Endothelial cell of umbilical vein (primary cell): ENCODE measurements at regions not wholly inside any gene's neighbourhood (a gene's known extent, or its start where the extent isn't known, plus 50 kb on each side); places are given as distances from the start of the nearest gene placed in this dataset.

Experiments
- BruUV-seq: library from RNA; stranded (reverse); fragments of 400-500 nt; replicated peaks from 2 replicates; lab custom pipeline; 2021; lab: Mats Ljungman, UMichigan
- CTCF ChIA-PET: fragments of 300-600, 350-600 bp; sonication (Branson Sonifier 250); formaldehyde crosslinking; loops from one replicate; lab custom pipeline; 2021; ENCODE audit warnings: antibody characterized with exemption, inconsistent platforms; lab: Charles Lee
- POLR2A ChIA-PET: fragments of 300-600, 350-600 bp; sonication (Branson Sonifier 250); formaldehyde crosslinking; loops from one replicate; lab custom pipeline; 2021; ENCODE audit warnings: antibody characterized with exemption, inconsistent platforms; lab: Charles Lee
- DNase-seq: peaks from one replicate; pipeline ENCODE4 v3.0.0-alpha.2; 2011; ENCODE audit warnings: low read depth, low spot score
- FAIRE-seq: peaks from 2 replicates; lab custom pipeline; 2011; peaks lifted over from hg19 to GRCh38; lab: Jason Lieb, UNC
- H2AFZ ChIP-seq: 2 replicates; pipeline ENCODE4 v1.6.0; 2012; ENCODE audit warnings: low read depth, low read length, control low read depth, inconsistent platforms
- H3K27ac ChIP-seq: 2 replicates; pipeline ENCODE4 v1.5.1; 2011; ENCODE audit warnings: low read depth, mild to moderate bottlenecking, control low read depth, low read length, moderate library complexity; ENCODE audit not compliant: insufficient read depth
- H3K27me3 ChIP-seq, 2 experiments: 2 replicates each; pipeline versions ENCODE4 v1.6.0 to v1.6.1; 2011; ENCODE audit warnings: low read length in 2 of 2, mixed read lengths in 1 of 2; ENCODE audit not compliant: control insufficient read depth in 2 of 2, insufficient read depth in 2 of 2
- H3K36me3 ChIP-seq, 2 experiments: 2 replicates in 1 of 2; 3 replicates in 1 of 2; pipeline ENCODE4 v1.5.1; 2011; ENCODE audit warnings: low read length in 2 of 2, mild to moderate bottlenecking in 1 of 2, moderate library complexity in 1 of 2; ENCODE audit not compliant: control insufficient read depth in 2 of 2, insufficient read depth in 2 of 2; ENCODE audit errors: extremely low read depth in 1 of 2
- H3K4me1 ChIP-seq: 3 replicates; pipeline ENCODE4 v1.5.1; 2011; ENCODE audit warnings: mild to moderate bottlenecking, low read length; ENCODE audit not compliant: control insufficient read depth, insufficient read depth; ENCODE audit errors: extremely low read depth
- H3K4me2 ChIP-seq: 2 replicates; pipeline ENCODE4 v1.6.1; 2011; ENCODE audit warnings: low read length, control low read depth, mixed read lengths; ENCODE audit not compliant: insufficient read depth
- H3K4me3 ChIP-seq, 3 experiments: fragments of 200-600 bp in 1 of 3; sonication (generic), shearing (Covaris generic) in 1 of 3; replicated peaks in 1 of 3; 2 replicates each; pipeline ENCODE4 v1.5.1; 2011 to 2016; ENCODE audit warnings: control low read depth in 3 of 3, low read length in 3 of 3, mild to moderate bottlenecking in 2 of 3, inconsistent platforms in 1 of 3, low read depth in 1 of 3, moderate library complexity in 1 of 3; ENCODE audit not compliant: insufficient read depth in 1 of 3
- H3K79me2 ChIP-seq: 2 replicates; pipeline ENCODE4 v1.6.0; 2012; ENCODE audit warnings: low read length, inconsistent platforms; ENCODE audit not compliant: control insufficient read depth, insufficient read depth
- H3K9ac ChIP-seq: replicated peaks from 2 replicates; pipeline ENCODE3; 2011; ENCODE audit warnings: low read length, control low read depth; ENCODE audit not compliant: insufficient read depth; ENCODE audit errors: extremely low read depth
- H3K9me1 ChIP-seq: replicated peaks from 3 replicates; pipeline ENCODE4 v1.6.0; 2011; ENCODE audit warnings: mild to moderate bottlenecking, low read length; ENCODE audit not compliant: control insufficient read depth, insufficient read depth; ENCODE audit errors: extremely low read depth
- H3K9me3 ChIP-seq: replicated peaks from 2 replicates; pipeline ENCODE4 v1.5.1; 2012; ENCODE audit warnings: low read length, inconsistent platforms; ENCODE audit not compliant: control insufficient read depth, insufficient read depth
- H4K20me1 ChIP-seq: replicated peaks from 2 replicates; pipeline ENCODE3; 2011; ENCODE audit warnings: mild to moderate bottlenecking, low read length; ENCODE audit not compliant: control insufficient read depth, insufficient read depth; ENCODE audit errors: extremely low read depth
- CTCF ChIP-seq, 2 donors: IDR thresholded peaks; 1 replicate in 1 of 2; 2 replicates in 1 of 2; pipeline ENCODE4 v1.5.1; 2011; ENCODE audit warnings: low read length in 2 of 2, mild to moderate bottlenecking in 2 of 2, moderate library complexity in 2 of 2, control low read depth in 1 of 2, inconsistent platforms in 1 of 2, low read depth in 1 of 2; ENCODE audit not compliant: insufficient read depth in 1 of 2; ENCODE audit errors: extremely low read depth in 1 of 2
- EZH2 ChIP-seq: IDR thresholded peaks from 2 replicates; pipeline ENCODE4 v1.6.1; 2012; ENCODE audit warnings: borderline replicate concordance, low read depth, mild to moderate bottlenecking, moderate library complexity, low read length, inconsistent platforms; ENCODE audit not compliant: severe bottlenecking
- FOS ChIP-seq: IDR thresholded peaks from 2 replicates; pipeline ENCODE4 v1.6.1; 2011; ENCODE audit warnings: mild to moderate bottlenecking, low read length, moderate library complexity, borderline replicate concordance; ENCODE audit not compliant: insufficient read depth
- GATA2 ChIP-seq: IDR thresholded peaks from 2 replicates; pipeline ENCODE4 v1.7.0; 2011; ENCODE audit warnings: low read depth, mild to moderate bottlenecking, moderate library complexity, mixed read lengths, low read length; ENCODE audit not compliant: insufficient read length, insufficient read depth
- JUN ChIP-seq: IDR thresholded peaks from 2 replicates; pipeline ENCODE4 v1.6.1; 2011; ENCODE audit warnings: borderline replicate concordance, low read depth; ENCODE audit not compliant: insufficient read length, insufficient read depth
- MAX ChIP-seq: IDR thresholded peaks from 2 replicates; pipeline ENCODE4 v1.6.1; 2011; ENCODE audit not compliant: insufficient read depth, insufficient read length
- MYC ChIP-seq: IDR thresholded peaks from one replicate; pipeline ENCODE4 v1.6.1; 2011; ENCODE audit warnings: mild to moderate bottlenecking, low read depth, low read length
- POLR2A ChIP-seq: IDR thresholded peaks from 2 replicates; pipeline ENCODE4 v1.6.1; 2012; ENCODE audit warnings: low read depth, mild to moderate bottlenecking, control low read depth, low read length
- POLR2AphosphoS5 ChIP-seq: IDR thresholded peaks from 2 replicates; pipeline ENCODE4 v1.6.1; 2012; ENCODE audit warnings: low read depth, mild to moderate bottlenecking, control low read depth, low read length, moderate library complexity; ENCODE audit not compliant: insufficient read depth
- dilution Hi-C: fragments of 300-500 bp; cut with MboI; formaldehyde crosslinking; loops from one replicate; pipeline ENCODE4 v1.15.0; 2019; ENCODE audit warnings: low sequenced_read_pairs; ENCODE audit not compliant: extremely low pct_ligation_motif_present
- intact Hi-C: fragments of 100-400 bp; cut with micrococcal nuclease; formaldehyde crosslinking; loops from one replicate; pipeline ENCODE4 v1.10.0; 2022

GRCh38 chr3:112735926-112736325 is 95.0 kb upstream of the CCDC80 start:
- Histone ChIP-seq H3K27ac (no peak overlapping the region), H3K9me3 (no peaks in the 10 kb centered on the region), H4K20me1 (no peaks in the 10 kb centered on the region), H3K9me1 (no peaks in the 10 kb centered on the region), H3K9ac (no peak overlapping the region), H3K4me1 (no peaks in the 10 kb centered on the region), H3K27me3 (no peaks in the 10 kb centered on the region), H3K36me3 (no peaks in the 10 kb centered on the region), H3K4me3 (no peak overlapping the region), H3K79me2 (no peaks in the 10 kb centered on the region), H3K4me2 (no peak overlapping the region), H2AFZ (no peak overlapping the region)
- BruUV-seq, result no TSS peak
- no peak for TF ChIP-seq MAX
- TF ChIP-seq JUN, result no peak
- TF ChIP-seq POLR2AphosphoS5, result no peak
- TF ChIP-seq EZH2, result no peak
- TF ChIP-seq FOS, result no peak
- TF ChIP-seq CTCF (IDR thresholded peaks at IDR 0.05; ENCODE audit: extremely low read depth in 1 of 2, insufficient read depth in 1 of 2, low read depth in 1 of 2, low read length in 2 of 2), result no peak
- TF ChIP-seq MYC, result no peak
- no peak for TF ChIP-seq POLR2A
- TF ChIP-seq GATA2, result no peak
- intact Hi-C loops (no loop called here), dilution Hi-C loops (no loop called here)
- POLR2A ChIA-PET, result no interaction called here
- FAIRE-seq, result no peak
- CTCF ChIA-PET, result interaction anchor here (1.0 to 8.9 kb wide), 11 partner anchors 11 to 256 kb away, joined by 3 to 184 read pairs (median 16); partner anchors contain the start of genes CCDC80 and GTPBP8
- no peak for DNase-seq
